ENCODE measurements at regions not wholly inside any gene's neighbourhood (a gene's known extent, or its start where the extent isn't known, plus 50 kb on each side); places are given as distances from the start of the nearest gene placed in this dataset.

DNA sequence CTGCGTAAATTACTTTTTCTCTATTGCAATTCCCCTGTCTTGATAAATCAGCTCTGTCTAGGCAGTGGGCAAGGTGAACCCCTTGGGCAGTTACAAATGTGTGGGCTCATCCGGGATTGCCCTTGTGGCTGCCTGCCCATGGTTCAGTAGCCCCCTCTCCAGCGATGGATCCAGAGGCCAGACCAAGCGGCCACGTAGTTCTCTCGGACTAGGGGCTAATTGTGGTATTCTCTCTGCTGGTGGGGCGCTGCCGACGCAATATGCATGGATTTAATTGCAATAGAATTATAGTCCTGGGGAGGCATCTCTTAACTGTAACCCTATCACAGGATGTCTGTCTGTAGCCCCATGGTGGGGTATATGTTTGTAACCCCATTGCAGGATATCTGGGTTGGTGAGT, 64.3 kb upstream of the UNC93A start:
- TF ChIP-seq MXI1 (IDR thresholded peaks at IDR 0.05; ENCODE audit: low read depth, low read length) (no peak), GABPA (IDR thresholded peaks at IDR 0.05; ENCODE audit: low read depth) (no peak), NFIC (IDR thresholded peaks at IDR 0.05; ENCODE audit: borderline replicate concordance) (no peak), MEF2A (IDR thresholded peaks at IDR 0.05; ENCODE audit: borderline replicate concordance, low read depth) (no peak), TAF1 (IDR thresholded peaks at IDR 0.05; ENCODE audit: borderline replicate concordance, low read depth, low read length) (no peak), POLR2AphosphoS5 (IDR thresholded peaks at IDR 0.05; ENCODE audit: low read depth, low read length) (no peak), ZBTB33 (IDR thresholded peaks at IDR 0.05; ENCODE audit: borderline replicate concordance, low read depth) (no peak)
- TF ChIP-seq, protein P1, sequence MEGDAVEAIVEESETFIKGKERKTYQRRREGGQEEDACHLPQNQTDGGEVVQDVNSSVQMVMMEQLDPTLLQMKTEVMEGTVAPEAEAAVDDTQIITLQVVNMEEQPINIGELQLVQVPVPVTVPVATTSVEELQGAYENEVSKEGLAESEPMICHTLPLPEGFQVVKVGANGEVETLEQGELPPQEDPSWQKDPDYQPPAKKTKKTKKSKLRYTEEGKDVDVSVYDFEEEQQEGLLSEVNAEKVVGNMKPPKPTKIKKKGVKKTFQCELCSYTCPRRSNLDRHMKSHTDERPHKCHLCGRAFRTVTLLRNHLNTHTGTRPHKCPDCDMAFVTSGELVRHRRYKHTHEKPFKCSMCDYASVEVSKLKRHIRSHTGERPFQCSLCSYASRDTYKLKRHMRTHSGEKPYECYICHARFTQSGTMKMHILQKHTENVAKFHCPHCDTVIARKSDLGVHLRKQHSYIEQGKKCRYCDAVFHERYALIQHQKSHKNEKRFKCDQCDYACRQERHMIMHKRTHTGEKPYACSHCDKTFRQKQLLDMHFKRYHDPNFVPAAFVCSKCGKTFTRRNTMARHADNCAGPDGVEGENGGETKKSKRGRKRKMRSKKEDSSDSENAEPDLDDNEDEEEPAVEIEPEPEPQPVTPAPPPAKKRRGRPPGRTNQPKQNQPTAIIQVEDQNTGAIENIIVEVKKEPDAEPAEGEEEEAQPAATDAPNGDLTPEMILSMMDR (IDR thresholded peaks at IDR 0.05) = no peak
- TF ChIP-seq, protein P2, sequence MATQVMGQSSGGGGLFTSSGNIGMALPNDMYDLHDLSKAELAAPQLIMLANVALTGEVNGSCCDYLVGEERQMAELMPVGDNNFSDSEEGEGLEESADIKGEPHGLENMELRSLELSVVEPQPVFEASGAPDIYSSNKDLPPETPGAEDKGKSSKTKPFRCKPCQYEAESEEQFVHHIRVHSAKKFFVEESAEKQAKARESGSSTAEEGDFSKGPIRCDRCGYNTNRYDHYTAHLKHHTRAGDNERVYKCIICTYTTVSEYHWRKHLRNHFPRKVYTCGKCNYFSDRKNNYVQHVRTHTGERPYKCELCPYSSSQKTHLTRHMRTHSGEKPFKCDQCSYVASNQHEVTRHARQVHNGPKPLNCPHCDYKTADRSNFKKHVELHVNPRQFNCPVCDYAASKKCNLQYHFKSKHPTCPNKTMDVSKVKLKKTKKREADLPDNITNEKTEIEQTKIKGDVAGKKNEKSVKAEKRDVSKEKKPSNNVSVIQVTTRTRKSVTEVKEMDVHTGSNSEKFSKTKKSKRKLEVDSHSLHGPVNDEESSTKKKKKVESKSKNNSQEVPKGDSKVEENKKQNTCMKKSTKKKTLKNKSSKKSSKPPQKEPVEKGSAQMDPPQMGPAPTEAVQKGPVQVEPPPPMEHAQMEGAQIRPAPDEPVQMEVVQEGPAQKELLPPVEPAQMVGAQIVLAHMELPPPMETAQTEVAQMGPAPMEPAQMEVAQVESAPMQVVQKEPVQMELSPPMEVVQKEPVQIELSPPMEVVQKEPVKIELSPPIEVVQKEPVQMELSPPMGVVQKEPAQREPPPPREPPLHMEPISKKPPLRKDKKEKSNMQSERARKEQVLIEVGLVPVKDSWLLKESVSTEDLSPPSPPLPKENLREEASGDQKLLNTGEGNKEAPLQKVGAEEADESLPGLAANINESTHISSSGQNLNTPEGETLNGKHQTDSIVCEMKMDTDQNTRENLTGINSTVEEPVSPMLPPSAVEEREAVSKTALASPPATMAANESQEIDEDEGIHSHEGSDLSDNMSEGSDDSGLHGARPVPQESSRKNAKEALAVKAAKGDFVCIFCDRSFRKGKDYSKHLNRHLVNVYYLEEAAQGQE (IDR thresholded peaks at IDR 0.05; ENCODE audit: low read depth, low read length) = no peak
- TF ChIP-seq, protein P3, sequence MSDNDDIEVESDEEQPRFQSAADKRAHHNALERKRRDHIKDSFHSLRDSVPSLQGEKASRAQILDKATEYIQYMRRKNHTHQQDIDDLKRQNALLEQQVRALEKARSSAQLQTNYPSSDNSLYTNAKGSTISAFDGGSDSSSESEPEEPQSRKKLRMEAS (IDR thresholded peaks at IDR 0.05; ENCODE audit: low read depth) = no peak

Measured in SK-N-SH (cell line).